SHP77 treated with DMSO at 0.1 percent for 48 hours (cell line): ENCODE measurements at regions not wholly inside any gene's neighbourhood (a gene's known extent, or its start where the extent isn't known, plus 50 kb on each side); places are given as distances from the start of the nearest gene placed in this dataset.
"Not testable (repeated sequence)": the region's sequence is repeated elsewhere in the genome, so short reads cannot be mapped to it uniquely, and the experiment has no call there.

Experiments used
- DNase-seq: peaks from one replicate; lab custom pipeline; 2025; lab: John Stamatoyannopoulos, UW

DNA sequence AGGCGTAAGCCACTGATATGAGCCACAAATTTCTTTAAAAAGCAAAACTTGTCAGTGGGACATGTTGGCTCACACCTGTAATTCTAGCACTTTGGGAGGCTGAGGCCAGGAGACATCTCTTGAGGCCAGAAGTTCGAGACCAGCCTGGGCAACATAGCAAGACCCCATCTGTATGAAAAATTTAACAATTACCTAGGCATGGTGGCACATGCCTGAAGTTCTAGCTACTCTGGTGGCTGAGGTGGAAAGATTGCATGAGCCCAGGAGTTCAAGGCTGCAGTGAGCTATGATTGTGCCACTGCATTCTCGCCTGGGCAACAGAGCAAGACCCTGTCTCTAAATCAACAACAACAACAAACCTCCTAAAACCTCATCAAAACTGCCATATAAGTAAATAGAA lies 147.6 kb upstream of the BARHL2 start:
- DNase-seq: no peak

DNA sequence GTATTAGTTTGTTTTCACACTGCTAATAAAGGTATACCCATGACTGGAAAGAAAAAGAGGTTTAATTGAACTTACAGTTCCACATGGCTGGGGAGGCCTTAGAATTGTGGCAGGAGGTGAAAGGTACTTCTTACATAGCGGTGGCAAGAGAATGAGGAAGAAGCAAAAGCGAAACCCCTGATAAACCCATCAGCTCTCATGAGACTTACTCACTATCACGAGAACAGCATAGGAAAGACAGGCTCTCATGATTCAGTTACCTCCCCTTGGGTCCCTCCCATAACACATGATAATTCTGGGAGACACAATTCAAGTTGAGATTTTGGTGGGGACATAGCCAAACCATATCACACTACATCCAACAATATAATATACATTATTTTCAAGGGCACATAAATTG lies 145.7 kb upstream of the BARHL2 start:
- no peak for DNase-seq

DNA sequence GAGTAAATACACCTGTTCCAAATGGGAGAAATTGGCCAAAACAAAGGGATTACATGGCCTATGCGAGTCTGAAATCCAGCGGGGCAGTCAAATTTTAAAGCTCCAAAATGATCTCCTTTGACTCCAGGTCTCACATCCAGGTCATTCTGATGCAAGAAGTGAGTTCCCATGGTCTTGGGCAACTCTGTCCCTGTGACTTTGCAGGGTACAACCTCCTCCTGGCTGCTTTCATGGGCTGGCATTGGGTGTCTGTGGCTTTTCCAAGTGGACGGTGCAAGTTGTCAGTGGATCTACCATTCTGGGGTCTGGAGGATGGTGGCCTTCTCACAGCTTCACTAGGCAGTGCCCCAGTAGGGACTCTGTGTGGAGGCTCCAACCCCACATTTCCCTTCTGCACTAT lies 144.3 kb upstream of the BARHL2 start:
- DNase-seq: not testable (repeated sequence)

DNA sequence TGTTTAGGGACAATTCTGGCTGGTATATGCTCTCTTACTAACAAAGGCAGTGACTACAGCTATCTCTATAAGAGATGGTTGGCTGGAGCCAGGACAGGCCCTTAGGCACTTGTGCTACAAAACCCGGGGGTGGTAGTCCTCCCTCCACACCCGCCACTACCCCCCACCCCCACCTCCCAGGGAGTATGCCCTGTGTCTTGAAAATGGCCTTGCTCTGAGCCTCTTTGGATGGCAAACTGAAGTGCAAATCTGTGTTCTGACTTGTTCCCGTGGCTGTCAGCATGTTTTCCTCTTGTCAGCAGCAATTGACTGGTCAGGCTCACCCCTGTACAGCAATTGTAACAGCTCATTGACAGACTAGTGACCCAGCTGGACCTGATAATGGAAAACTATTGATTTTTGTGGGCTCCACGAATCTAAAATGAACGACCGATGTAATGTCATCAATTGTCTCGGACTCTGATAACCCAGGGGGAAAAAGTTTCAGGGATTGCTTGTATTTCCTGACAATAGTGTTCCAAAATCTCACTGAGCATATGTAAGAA lies 139.4 kb upstream of the BARHL2 start:
- no peak for DNase-seq

DNA sequence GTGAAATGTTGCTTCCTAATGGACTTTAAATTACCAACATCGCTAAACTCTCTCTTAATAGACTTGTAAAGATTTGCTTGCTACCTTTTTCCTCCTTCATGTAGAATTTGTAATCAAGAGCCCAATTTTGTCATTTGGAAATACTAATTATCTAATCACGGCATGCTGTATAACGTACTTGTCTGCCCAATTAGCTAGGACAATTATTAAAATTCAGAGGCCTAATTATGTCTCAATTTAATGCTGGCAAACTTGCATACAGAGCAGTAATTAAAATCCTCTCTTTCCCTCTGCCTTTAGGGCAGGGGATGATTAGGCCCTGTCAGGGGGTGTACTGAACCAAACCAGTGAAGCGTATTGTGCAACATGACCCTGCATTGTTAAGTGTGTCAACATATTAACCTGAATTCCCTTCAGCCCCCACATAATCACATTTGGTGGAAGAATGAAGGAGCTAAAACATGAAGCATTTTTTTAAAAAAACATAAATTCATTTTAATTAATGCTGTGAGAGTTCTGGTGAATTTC lies 137.4 kb upstream of the BARHL2 start:
- DNase-seq: no peak

DNA sequence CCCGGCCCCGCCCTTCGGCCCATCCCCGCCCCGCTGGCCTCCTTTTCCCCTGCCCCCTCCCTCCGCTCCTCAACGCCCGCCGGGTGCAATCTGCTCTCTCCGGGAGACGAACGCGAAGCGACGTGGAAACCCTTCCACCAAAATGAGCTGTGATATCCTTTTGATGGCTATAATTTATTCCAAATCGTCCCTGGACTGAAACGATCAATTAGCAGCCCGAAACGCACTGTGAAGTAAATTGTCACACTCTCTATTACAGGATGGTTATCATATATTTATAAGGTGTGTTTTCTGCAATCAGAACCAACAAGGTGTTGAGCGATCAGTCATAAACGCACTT lies 134.6 kb upstream of the BARHL2 start:
- DNase-seq: no peak

DNA sequence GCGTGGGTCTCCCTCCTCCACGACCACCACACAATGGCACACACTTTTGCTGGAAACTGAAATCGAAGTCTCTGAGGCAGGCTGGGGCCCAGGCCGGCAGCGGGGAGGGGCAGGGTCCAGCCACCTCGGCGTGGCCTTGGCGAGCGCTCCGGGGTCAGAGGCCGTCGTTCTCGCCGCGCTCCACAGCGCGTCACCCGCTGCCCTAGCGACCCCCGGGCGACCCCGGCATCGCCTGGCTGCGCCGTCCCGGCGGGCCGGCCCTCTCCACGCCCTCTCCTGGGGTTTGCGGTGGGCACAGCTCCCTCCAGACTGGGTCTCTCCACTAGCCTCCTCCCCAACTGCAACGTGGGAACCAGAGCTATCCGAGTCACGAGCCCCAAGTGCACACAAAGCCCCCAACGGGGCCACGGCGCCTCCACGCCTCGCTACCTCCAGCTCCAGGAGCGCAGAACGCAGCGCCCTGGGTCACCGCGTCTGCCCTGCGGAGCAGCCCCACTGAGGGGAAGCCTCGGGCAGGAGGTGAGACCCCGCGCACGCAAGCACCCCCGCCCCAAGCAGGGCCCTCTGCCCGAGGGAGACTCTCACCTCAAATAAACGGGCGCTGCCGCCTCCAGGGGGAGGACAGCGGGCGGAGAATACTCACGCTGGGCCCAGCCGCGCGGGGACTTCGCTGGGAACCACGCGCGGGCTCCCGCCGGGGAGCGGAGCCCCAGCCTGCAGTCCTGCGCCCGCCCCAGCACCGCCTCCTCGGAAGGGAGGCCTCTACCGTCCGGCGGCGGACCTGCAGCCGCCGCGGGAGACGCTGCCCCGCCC lies 134.0 kb upstream of the BARHL2 start:
- DNase-seq: peak; percentile 14

DNA sequence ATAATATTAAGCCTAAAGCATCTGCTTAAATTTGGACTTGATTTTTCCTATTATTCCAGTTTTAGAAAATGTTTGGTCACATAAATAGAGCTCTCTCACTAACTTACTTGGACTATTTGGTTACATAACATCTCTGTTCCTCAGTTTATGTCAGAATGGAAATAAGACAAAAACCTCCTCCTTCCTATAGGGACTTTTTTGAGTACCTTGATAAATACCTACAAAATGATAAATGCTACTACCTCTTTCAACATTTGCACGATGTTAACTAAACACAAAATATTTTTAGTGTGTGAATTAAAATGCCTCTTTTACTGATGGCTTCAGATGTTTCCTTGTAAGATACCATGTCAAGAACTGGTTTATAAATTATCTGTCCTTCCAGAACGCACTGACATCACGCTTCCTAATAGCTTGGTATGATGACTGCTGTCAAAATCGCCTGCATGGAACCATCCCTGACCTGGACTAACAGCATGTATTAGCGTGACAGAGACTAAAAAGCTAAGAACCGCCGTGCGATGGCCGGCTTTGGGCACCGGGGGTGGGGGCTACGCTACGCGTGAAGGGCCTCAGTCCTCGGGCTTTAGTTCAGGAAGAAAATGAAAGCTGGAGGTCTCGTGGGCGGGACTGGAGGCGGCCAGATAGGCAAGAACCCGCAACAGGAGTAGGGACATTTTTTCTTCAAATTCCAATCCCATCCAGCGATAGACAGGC lies 133.2 kb upstream of the BARHL2 start:
- DNase-seq: peak; percentile 4

DNA sequence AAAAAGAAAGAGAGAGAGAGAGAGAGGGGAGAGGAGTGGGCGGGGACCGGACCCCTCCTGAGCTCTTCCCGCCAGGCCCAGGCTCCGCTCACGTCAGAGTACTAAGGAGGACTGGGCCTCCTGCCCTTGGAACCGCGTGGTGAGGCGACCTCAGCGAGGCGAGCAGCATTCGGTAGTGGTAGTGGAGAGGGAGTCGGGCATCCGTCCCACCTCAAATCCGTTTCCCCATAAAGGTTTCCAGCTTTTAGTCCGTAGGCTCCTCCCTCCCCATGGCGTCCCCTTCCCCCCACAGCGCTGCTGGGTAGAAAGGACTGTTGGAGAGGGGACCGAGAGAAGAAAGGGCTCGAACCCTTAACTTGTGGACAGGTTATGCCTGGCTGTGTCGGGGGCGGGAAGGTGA lies 124.4 kb upstream of the BARHL2 start:
- no peak for DNase-seq

DNA sequence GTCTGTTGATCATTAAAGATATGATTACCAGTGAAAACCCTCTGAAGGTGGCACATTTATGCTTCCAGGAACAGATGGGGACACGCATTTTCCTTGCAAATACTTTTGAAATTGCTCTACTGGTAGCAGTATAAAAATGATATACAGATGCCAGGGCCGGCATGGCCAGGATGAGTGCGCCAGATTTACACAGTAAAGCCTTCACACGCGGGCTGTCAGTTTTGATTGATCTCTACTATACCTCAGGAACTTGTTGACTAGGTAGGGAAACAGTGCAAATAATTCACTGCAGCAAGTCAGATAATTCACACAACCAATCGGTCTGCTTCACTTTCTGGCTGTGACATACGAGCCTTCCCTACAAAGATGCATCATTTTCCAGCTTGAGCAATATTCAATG lies 123.2 kb upstream of the BARHL2 start:
- DNase-seq: no peak

DNA sequence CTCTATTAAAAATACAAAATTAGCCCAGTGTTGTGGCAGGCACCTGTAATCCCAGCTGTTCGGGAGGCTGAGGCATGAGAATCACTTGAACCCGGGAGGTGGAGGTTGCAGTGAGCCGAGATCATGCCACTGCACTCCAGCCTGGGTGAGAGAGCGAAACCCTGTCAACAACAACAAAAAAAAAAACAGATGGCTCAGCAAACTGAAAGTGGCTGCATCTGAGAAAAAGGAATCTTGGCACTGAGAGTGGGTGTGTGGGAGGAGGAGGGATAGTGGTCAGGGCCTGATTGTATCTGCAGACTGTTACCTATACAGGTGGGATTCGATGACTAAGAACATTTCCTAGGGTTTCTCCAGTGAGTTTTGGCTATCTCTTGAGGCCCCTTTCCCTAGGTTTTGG lies 122.2 kb upstream of the BARHL2 start:
- DNase-seq: no peak

DNA sequence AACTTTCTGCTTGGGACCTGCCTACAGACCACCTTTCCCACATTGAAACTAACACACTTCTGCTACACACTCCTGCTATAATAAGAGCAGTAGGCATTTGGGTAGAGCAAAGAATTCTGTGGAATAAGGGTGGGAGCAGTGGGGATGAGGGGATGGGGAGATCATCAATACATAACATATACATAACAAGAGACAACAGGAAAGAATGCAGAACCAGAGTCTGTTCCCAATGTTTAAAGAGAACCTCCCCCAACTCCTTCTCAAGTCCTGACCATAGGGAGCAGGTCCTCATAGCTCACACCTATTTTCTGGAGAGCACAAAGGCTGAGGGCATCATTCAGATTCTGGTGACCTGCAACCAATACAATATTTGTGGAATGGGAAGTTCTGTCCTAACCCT lies 121.6 kb upstream of the BARHL2 start:
- no peak for DNase-seq

DNA sequence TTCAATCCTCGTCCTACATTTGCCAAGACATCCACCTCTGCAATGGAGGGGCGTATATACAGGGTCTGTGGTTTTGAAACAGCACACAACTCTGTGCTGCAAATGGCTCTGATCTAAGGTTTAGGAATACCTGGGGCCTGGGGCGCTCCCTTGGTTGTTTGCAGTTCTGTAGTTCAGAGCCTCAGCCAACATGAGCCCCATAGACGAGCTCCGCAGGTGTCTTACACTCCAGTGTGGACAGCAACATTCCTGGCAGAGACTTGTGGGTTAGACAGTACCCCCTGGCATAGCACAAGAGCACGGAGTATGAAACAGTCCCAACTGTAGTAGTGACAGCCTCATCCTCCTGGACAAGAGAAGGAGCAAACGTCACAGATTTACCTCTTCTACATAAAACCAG lies 120.3 kb upstream of the BARHL2 start:
- DNase-seq: no peak

DNA sequence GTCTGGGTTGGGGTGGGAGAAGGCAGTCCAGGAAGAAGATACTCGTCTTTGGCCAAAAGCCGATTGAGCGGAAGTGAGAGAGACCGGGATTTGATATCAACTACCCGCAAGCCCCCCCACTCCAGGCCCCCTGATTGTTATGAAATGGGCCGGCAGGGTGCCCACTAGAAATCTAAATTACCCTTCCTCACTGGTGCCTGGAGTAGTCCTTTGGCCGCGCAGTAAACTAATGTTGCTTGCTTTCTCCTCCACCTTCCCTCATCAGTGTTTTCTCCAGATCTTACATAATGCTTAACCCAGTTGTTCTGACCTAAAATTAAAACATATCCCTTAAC lies 119.2 kb upstream of the BARHL2 start:
- no peak for DNase-seq

DNA sequence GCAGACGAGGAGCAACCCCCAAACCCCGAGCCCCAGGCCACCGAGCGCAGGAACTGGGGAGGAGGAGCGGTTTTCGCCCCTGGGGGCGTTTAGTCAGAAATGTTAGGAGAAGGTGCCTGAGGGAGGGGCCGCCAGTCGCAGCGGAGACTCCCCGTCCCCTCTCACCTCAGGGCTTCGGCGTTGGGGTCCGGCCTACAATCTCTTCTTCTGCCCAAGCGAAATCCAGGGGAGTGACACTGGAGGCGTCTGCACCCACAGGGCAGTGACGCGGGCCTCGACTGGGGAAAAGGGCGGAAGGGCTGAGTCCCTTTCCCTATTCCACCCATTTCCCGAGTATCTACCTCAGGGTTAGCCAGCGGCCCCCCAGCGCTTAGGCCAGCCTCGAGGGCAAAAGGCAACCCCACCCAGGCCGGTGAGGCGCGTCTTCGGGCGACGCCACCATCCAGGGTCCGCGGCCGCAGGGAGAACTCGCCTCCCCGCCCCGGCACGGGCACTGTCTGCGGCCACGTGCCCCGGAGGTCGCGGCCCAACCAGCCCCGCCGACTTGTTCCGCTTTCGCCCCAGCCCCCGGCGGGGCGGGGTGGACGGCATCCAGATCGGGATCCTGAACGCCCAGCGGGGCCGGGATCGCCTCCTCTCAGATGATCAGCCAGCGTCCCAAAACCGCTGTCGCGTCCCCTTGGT lies 118.7 kb upstream of the BARHL2 start:
- no peak for DNase-seq

DNA sequence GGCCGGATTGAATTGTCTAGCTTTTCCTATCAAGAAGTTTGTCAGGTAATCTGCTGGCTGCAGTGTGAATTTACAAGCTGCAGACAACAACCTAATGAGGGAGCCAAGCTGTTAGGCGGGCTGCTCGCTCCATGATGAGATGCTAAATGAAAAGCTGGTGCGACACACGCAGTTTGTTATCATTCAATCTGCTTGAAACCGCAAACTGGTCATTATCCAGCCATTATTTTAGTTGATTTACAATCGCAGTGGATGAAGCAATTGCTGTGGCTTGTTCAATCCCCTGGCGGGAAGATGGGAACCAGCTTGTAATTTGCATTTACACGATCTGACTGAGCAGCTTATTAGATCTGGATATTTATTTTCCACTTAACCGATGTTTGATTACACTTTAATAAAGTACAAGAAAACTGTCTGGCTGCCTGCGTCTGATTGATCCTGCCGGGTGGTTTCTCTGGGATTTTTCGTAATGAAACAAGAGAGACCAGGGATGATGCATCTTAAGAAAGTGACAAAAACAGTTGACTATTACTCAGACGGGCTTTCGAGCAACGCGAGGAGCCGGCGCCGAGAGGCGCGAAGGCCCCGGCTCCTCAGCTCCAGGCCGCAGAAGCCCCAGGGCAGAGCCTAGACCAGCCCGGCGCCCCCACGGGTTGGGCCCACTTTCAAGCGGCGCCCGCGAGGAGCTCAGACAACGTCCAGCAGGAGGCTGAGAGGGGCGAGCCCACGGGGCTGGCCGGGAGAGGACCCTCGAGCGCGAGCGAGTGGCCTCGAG lies 118.0 kb upstream of the BARHL2 start:
- DNase-seq: no peak

DNA sequence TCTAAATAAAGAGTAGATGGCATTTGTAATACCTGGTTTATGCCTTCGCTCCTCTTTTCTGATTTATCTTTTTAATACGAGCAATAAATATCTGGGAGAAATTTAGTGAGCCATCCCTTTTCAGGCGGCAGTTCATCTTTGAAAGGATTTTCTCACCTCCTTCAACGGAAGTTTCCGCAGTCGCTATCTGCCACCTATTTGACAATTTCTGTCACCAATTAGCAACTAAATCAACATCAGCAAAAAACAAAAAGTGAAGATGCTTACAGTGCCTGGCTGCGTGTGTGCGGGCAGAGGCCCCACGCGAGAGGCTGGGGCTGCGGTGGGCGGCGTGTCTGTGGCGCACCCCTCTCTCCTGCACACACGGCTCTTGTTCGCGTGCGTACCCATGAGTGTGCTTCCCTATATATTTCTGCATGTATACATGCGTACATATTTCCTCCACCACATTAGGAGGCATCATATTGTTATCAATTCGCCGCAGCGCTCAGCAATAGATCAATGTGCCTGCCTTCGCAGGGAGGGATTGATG lies 117.3 kb upstream of the BARHL2 start:
- no peak for DNase-seq

DNA sequence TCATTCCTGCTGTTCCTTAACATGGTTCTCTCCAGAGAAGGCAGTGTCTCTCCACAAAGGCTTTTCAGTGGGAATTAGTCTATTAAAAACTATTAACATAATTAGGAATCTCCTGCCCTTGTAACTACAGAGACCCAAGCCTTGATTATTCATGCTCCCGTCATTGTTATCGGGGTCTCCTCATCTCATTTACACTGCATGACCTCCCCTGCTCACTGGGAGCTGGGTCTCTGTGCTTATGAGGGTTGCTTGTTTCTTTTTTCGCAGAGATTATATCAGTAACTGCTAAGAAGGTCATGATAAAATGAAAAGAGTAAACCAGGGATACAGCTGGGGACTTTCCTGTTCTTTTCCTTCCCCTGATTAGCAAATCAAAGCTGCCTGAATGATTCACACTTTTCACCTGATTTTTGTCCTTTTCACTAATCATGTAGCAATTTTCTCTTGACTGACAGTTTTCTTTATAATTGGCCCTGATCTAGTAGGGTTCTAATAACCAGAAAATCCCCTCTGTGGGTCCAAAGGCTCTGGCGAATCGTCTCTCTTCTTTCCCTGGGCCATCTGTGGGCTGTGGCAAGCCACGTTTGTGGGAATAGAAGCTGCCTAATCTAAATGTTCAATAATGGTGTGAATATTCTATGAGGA lies 116.5 kb upstream of the BARHL2 start:
- no peak for DNase-seq

DNA sequence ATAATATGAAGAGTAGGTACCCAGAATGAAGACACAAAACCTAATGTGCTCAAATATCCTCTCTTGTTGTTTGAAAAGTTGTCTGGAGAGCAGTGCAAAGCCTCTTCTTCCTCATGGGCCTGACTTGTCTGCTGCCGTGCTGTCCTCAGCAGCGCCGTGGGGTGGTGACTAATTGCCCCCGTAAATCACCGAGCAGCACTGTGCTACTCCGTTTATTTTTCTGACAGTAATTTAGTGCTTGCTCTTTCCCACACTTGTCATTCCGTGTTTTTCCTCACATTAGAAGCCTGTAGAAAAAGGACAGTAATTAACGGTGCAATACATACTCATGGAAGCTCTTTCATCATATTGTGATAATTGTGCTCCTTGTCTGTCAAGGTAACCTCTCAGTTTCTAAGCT lies 114.8 kb upstream of the BARHL2 start:
- no peak for DNase-seq

DNA sequence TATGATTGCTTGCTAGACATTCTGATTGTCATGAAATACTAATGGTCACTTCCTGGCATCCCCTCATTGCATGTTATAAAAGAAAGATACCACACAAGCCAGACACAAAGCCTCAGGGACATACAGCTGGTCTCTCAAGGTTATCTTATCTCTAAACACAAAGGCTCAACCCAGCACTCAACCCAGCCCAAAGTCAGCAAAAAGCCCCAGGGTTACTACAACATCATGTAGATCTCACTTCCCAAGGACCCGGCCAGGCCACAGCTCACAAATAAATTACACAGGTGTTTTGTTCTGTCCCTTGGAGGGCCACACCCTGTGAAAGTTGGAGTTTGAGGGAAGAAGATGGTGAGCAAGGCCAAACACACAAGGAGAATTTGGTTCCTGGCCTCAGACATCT lies 109.7 kb upstream of the BARHL2 start:
- no peak for DNase-seq

DNA sequence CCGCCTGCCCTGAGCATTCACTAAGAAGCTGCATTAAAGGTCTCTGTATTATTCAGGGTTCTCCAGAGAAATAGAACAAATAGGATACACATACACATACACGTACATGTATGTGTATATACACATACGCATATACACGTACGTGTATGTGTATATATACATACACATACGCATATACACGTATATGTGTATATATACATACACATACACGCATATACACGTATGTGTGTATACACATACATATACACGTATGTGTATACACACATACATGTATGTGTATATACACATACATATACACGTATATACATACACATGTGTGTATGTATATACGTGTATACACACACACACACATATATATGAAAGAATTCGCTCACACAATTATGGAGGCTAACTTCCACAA lies 108.9 kb upstream of the BARHL2 start:
- DNase-seq: no peak
